Fibroblast of peridontal ligament (primary cell): ENCODE measurements at regions not wholly inside any gene's neighbourhood (a gene's known extent, or its start where the extent isn't known, plus 50 kb on each side); places are given as distances from the start of the nearest gene placed in this dataset.
A peak's percentile ranks its signal among the peaks of the same experiment; 100 is the strongest.

Experiments
- DNase-seq: peaks from one replicate; pipeline ENCODE4 v3.0.0-alpha.2; 2010; ENCODE audit errors: extremely low read depth

GRCh38 chr2:137824501-137824900 is 139.8 kb upstream of the HNMT start:
- no peak for DNase-seq

GRCh38 chr2:137826373-137827372 is 137.6 kb upstream of the HNMT start:
- DNase-seq = no peak

GRCh38 chr2:137828624-137829023 is 135.6 kb upstream of the HNMT start:
- DNase-seq = no peak

DNA sequence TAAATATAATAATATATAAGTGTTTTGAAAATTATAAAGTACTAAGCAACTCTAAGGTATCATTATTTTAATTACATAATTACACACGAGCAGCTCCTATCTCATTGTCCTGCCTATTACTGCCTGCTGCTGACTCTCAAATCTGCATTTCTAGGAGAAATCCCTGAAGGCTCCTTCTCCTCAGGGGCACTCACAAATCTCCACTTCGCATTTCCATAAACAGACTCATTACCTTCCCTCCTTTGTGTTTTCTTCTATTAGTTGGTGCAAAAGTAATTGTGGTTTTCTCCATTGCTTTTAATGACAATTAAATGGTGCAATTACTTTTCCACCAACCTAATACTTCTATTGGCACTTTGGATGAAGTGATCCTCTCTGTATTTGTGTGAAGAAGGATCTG is 135.0 kb upstream of the HNMT start:
- no peak for DNase-seq

DNA sequence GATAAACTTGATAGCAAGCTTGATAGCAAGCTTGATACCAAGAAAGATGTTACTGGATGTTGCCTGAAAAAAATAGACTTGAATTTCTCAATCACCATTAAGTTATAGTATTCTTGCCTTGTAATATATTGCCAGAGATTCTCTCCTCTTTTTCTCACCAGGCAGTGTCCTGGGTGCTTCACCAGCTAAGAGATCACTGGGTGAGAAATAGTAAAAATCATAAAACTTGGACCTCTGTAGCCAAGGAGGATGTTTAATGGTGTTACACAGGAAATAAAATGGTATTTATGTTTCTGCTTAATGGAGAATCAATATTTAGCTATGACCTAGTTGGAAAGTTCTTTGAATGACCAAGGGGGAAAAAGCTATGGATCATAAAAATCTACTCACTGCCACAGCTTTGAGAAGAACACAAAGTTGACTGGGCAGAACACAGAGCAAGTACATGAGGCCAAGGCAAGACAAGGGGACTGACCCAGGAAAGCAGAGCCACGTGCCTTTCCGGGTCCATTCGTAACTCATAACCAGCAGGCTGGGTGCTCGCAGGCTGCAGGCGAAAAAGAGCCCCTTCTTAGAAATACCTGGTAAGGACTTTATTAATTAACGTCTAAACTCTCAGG is 129.4 kb upstream of the HNMT start:
- DNase-seq = no peak

- no peak for DNase-seq
Measured at GRCh38 chr2:137836671-137837070, 127.6 kb upstream of the HNMT start.

DNA sequence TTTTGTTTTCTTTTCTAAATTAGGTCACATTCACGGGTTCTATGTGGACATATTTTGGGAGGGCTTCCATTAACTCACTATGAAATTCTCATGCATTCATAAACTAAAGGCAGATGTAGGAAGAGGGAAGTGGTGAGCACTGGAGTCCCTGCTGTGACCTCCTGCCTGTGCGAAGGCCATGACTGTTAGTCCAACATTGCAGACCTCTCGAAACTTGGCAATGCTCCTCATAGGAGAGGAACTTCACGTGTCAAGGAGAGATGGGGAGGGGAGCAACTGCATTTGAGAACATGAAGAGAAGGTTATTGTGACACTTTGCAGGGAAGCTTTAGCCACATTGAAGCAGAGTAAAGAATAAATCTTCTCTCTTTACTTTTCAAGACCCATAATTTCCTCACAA is 126.4 kb upstream of the HNMT start:
- no peak for DNase-seq

GRCh38 chr2:137838255-137839092 is 125.8 kb upstream of the HNMT start:
- DNase-seq = peak; percentile 70

GRCh38 chr2:137842430-137842829 is 121.8 kb upstream of the HNMT start:
- DNase-seq = no peak

DNA sequence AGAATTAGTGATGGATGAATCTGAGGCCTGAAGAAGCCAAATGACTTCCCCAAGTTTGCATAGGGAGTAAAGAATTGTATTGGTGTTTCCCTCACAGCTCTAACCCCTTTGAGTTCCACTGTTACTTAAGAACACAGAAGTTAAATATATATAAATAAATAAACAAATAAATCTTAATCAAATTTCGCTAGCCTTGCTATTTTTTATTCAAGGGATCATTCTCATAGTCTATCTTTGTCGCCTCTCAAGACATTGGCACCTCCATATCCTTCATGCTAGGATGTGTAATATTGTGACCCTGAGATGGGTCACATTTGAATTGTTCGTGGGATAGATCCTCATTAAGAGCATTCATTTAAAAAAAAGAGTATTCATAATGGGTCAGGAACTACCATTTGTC is 121.3 kb upstream of the HNMT start:
- no peak for DNase-seq

- no peak for DNase-seq
Measured at GRCh38 chr2:137845422-137845821, 118.9 kb upstream of the HNMT start.

- no peak for DNase-seq
Measured at GRCh38 chr2:137846993-137847392, 117.3 kb upstream of the HNMT start.

DNA sequence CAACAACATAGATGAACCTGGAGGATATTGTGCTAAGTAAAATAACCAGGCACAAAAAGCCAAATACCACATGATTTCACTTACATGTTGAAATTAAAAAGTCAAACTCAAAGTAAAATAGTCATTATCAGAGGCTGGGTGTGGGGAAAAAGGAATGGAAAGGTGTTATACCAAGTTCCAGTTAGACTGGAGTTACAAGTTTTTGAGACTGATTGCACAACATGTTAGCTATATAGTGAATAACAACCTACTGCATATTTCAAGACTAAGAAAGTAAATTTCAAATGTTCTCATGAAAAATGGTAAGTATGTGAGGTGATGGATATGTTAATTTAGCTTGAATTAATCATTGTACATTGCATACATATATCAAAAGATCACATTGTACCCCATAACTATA is 116.8 kb upstream of the HNMT start:
- DNase-seq = no peak

- DNase-seq = no peak
Measured at GRCh38 chr2:137857881-137858280, 106.4 kb upstream of the HNMT start.

- DNase-seq = no peak
Measured at GRCh38 chr2:137862651-137863050, 101.6 kb upstream of the HNMT start.

GRCh38 chr2:137865954-137866540 is 98.2 kb upstream of the HNMT start:
- peak; percentile 46 for DNase-seq

DNA sequence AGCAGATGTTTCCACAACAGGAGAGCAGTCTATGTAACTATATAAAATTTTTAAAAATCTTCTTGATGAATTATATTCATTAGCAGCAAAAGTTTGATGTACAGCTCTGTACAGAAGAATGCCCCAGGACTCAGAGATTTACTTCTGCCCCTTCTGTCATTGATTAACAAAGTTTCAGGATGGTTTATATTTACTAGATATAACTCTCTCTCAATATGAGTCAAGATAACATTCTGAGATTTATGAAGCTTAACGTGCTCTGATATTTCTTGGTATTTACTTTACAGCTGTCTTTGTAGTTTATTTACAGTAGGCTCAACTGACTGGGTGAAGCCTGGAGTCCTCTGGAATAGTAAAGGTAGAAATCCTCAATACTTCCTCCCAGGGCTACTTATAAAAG is 93.6 kb upstream of the HNMT start:
- no peak for DNase-seq

GRCh38 chr2:137872577-137872976 is 91.7 kb upstream of the HNMT start:
- no peak for DNase-seq

- DNase-seq = no peak
Measured at GRCh38 chr2:137873536-137874244, 90.6 kb upstream of the HNMT start.

GRCh38 chr2:137879121-137879520 is 85.2 kb upstream of the HNMT start:
- DNase-seq = no peak

DNA sequence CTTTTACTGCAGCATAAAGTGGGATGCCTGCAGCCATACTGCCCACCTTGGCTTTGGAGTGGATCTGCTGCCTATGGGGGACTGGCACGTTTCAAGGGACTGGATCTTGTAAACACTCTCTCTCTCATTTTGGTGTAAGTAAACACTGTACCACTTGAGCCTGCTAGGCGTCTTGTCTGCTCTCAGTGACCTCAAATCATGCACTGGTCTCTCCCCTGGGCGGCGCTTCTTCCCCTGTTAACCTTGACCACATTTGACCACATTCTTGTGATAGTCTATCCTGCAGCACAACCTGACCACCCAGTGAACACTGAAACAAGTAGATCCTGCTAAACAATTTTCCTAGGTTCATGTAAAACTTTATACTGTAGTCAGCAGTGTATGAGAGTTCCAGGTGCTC is 82.6 kb upstream of the HNMT start:
- no peak for DNase-seq
